HG02981 (cell line): ENCODE measurements at regions not wholly inside any gene's neighbourhood (a gene's known extent, or its start where the extent isn't known, plus 50 kb on each side); places are given as distances from the start of the nearest gene placed in this dataset.
"Not testable (repeated sequence)": the region's sequence is repeated elsewhere in the genome, so short reads cannot be mapped to it uniquely, and the experiment has no call there.

Experiments
- ATAC-seq: cut with Tn5 transposase; IDR thresholded peaks from one replicate; pipeline ENCODE4 v1.9.1; 2021; ENCODE audit warnings: mild to moderate bottlenecking, moderate library complexity; ENCODE audit not compliant: unreplicated experiment

DNA sequence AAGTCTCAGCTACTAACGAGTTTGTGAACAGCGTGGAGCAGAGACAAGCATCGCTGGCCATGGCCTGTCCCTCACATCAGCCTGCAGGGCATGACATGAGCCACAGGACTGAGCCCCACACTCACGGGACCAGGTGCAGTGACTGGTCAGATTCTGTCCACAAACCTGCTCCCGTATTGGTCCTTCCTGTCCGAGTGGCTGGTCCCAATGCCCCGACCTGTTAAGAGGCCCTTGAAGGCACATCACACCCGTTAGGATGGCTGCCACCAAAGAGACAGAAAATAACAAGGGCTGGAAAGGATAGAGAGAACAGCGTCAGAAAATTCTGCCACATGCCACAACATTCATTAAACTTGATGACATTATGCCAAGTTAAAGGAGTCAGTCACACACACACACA lies 403.2 kb upstream of the MYT1L start:
- ATAC-seq, result no peak

DNA sequence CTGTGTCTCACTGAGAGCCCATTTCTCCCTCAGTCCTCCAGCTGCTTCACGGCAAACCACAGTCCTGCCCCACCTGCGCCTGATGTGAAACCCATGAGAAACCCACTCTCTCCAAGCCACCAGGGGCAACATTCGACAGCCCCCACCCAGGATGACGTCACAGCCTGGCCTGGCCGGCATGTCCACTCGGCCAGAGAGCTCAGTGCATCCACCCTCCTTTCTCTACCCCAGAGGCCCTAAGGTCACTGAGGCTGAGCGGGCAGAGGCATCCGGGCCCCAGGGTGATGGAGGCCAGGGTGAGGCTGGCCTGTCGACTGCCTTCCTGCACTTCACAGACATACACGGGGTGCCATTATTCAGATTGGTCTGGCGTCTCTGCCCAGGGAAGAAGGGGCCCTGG lies 402.7 kb upstream of the MYT1L start:
- no peak for ATAC-seq

DNA sequence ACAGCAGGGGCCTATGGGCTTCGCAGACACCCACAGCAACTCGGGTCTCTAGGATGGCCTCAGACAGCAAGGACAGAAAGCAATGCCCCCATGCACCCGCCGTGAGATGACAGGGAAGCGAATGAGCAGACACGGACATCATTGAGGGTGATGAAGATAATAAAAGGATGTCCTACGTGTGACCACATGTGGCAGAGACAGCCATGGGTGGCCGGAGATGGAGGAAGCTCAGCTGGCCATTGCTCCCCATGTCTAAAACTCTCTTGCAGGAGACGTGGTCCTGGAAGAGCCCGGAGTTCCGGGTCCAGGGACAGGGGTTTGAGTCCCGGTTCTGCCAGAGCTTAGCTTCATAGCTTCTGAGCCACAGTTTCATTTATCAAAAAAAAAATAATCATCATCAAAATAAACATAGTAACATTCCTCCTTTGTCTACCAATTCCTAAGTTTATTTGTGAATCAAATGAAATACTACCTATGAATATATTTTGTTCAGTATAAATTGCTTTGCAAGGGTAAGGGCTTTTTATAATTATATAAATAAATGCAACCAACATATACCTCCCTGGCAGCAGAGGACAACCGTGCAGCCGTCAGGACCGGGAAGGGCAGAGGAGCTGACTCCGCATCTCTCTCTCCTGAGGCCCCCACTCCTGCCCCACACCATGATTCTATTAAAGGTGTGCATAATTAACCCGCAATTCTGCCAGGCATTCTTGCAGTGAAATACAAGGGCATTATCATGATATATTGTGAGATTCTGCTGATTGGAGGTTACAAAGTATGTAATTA lies 401.4 kb upstream of the MYT1L start:
- ATAC-seq, result no peak

DNA sequence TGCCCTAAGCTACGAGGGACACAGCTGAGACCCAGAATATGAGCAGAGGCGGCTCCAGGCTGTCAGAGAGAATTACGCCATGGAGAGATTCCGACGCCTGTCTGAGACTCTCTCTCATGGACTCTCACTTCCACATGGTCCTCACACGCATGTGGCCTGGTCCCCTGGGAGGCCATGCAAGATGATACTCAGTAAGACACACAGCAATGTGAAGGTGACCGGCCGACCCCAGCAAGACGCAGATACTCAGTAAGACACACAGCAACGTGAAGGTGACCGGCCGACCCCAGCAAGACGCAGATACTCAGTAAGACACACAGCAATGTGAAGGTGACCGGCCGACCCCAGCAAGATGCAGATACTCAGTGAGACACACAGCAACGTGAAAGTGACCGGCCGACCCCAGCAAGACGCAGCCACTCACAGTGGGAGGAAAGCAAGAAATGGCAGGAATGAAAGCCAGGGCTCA lies 400.8 kb upstream of the MYT1L start:
- ATAC-seq, result no peak

DNA sequence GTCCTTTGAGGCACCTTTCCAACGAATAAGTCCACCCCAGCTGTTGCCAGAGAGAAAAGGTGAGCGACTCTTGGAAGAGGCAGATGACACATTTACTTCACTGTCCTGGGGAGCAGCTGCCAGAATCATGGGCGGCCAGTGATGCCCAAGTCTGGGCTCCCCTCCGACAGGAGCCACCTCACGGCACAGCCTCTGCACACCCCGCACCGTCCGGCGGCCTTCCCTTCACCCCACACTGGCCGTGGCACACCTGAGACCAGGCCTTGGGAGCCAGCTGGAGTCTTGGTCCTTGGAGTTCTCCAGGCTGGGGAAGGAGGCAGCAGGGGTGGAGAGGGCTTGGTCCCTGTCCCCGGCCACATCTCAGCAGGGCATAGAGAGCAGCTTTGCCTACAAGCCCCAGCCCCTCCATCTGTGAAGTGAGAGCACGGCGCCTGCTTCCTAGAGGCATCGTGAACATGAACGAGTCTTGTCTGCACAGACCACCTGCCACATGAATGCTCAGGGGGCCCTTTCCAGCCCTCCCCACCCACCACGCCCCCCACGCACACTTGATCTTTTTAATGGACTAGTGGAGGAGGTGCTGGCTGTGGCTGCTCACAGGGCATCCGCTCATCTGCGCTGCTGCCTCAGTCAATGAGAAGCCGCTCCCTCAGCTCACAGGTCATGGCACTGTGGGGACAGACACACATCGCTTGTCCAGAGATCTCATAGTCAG lies 400.2 kb upstream of the MYT1L start:
- no peak for ATAC-seq

DNA sequence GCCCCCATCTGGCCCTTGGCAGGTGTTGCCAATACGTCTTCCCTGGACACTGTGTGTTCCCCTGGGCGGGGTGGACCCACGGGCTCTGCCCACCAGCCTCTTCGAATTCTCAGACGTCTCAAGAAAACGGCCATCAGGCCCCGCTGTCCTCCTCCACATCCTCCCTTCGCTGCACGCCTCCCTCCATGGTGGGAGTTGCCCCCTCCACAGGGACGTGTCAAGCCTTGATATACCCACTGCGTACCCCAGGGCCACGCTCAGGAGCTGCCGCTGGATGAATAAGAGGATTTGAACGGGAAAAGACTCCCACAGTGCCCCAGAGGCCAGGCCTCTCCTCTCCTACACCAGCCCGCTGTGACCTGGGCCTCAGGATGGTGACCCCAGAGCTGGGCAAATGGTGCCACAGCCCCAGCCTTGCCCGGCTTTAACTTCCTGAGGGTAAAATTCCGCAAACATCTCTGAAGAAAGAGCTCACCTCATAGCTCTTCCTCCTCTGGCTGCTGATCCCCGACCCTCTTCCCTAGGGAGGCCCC lies 399.3 kb upstream of the MYT1L start:
- no peak for ATAC-seq

DNA sequence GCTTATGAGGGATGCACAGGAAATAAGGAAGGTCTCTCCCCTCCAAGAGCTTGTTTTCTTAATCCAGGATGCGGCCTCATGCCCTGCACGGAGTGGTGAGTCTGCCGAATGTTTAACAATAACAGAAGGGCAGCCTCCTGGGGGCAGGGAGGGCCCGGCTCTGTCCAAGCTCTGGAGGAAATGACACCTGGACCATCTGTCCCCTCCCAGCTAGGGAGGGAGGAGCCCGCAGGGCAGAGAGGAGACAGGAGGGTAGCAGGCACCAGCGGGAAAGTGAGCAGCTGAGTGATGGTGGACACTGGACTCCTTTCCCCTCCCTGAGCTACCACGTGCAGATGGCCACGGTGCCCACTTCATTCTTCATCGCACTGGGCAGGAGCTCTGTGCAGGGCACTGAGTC lies 398.2 kb upstream of the MYT1L start:
- ATAC-seq, result no peak

DNA sequence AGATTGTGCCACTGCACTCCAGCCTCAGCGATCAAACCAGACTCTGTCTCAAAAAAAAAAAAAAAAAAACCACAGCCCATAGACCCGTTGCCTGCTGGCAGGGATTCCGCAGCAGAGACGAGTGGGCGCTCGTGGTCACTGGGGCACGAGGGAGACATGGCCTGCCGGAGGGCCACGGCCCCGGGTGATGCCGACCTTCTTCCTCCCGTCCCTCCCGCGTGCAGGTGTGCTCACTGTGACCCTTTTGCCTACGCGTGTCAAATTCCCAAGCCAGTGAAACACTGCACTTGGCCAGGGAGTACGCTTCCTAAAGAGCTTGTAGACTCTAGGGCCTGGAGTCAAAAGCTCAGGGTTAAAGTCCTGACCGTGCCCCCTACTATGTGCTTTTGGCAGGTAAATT lies 397.6 kb upstream of the MYT1L start:
- ATAC-seq, result no peak

DNA sequence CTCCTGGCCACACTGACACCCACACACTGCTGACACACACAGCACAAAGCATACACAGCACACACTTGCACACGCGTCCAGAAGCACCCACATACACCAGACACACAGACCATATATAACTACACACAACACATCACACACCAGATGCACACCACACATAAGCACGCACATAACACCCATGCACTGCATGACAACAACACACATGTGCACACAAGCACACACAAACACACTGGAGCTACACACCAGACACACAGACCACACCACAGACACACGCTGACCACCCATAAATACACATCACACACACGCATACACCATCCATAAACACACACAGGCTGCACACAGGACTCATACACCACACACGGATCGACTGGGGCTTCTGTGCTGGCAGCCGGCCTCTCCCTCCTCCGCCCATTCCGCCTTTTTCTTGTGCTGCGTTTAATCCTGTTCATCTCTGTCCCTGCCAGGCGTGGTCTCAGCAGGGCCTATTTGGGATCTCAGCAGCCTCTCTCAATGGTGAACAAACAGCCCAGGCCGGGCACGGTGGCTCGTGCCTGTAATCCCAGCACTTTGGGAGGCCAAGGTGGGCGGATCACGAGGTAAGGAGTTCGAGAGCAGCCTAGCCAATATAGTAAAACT lies 396.9 kb upstream of the MYT1L start:
- no peak for ATAC-seq

DNA sequence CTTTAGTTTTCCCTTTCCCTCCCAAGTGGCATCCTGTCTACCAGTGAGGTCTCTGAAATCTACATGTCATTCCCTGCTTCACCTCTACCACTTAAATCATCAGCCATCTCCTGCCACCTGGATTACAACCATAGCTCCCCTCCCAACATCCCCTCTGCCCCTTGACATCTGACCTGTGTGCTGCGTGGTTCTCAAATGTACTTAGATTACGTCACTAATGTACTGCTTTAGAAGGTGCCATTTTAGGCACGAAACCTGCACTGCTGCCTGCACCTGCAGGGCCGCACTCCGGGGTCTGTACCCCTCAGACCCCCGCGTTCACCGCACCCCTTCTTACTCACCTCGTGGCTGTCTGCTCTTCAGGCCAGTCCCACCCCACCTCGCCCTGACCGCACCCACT lies 395.1 kb upstream of the MYT1L start:
- no peak for ATAC-seq

DNA sequence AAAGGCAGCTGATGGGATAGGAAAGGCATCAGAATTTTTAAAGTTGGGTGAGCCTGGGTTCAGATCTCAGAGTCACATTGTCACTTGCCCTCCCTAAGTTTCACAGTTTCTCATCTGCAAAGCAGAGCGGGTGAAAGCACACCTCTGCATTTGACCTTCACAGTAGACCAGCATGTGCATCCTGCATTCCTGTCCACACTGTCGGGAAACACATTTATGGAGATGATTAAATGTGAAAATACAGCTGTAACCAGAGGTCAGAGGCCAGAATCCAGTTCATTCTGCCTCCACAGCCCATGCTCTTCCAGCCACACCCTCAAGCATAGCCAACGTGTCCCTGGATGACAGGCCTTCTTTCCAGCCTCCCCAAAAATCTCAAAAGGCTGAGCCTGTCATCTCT lies 392.0 kb upstream of the MYT1L start:
- ATAC-seq, result no peak

DNA sequence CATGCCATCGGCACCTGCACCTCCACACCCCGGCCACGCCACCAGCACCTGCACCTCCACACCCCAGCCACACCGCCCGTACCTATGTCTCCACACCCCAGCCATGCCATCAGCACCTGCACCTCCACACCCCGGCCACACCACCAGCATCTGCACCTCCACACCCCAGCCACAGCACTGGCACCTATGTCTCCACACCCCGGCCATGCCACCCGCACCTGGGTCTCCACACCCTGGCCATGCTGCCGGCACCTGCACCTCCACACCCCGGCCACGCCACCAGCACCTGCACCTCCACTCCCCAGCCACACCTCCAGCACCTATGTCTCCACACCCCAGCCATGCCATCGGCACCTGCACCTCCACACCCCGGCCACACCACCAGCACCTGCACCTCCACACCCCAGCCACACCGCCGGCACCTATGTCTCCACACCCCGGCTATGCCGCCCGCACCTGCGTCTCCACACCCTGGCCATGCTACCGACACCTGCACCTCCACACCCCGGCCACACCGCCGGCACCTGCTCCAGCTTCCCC lies 390.3 kb upstream of the MYT1L start:
- ATAC-seq, result no peak

DNA sequence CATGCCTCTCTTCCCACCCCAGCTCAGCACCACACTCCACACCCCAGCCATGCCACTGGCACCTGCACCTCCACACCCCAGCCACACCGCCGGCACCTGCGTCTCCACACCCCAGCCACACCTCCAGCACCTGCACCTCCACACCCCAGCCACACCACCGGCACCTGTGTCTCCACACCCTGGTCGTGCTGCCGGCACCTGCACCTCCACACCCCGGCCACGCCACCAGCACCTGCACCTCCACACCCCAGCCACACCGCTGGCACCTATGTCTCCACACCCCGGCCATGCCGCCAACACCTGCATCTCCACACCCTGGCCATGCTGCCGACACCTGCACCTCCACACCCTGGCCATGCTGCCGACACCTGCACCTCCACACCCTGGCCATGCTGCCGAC lies 389.7 kb upstream of the MYT1L start:
- ATAC-seq, result not testable (repeated sequence)

DNA sequence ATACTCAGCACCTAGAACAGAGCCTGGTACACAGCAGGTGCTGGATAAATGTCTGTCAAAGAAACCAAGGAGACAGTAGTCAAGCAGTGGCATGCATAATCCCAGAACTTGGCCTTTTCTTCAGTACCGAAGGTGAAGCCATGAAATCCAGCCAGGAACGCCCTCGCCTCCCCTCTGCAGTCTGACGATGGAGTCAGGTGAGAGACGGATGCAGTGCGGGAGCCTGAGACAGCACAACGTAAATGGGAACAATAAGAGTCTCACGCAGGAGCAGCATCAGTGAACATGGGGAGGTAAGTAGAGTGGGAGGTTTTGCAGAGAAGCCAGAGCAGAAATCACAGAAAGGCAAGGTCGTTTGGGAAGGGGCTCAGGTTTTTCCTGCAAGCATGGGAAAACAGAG lies 389.3 kb upstream of the MYT1L start:
- no peak for ATAC-seq

DNA sequence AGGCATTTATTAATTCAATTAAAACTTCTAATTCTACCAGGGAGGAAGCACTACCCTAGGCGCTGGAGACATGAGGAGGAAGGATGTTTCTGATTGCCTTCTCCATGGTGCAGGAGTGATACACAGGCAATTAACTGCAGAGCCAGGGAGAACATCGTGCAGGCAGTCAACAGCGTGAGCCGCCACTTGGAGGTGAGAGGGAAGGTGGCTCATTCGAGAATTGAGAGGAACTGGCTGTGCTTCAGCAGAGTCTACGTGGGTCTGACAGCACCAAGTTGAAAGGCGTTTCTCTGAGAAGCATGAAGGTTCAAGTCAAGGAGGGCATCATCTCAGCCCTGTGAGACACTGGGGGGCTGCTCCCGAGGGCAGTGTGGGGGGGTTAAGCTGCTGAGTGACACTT lies 388.7 kb upstream of the MYT1L start:
- ATAC-seq, result no peak

DNA sequence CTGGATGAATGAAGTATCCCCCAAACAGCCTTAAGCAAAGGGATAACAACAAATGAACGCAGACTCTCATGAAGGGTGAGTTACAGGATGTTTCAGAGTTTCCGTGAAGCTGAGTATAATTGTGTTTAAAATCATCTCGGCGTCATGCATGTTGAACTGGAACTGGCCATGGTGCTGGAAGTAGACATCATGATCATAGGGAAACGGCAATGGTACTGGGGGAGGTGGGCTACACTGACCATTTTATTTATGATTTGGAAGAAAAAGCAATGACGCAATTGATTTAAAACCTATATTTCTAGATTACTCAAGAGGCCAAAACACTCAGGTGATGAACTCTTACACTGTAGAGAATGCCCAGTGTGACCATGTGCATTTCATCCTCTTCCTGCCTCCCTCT lies 387.9 kb upstream of the MYT1L start:
- no peak for ATAC-seq

DNA sequence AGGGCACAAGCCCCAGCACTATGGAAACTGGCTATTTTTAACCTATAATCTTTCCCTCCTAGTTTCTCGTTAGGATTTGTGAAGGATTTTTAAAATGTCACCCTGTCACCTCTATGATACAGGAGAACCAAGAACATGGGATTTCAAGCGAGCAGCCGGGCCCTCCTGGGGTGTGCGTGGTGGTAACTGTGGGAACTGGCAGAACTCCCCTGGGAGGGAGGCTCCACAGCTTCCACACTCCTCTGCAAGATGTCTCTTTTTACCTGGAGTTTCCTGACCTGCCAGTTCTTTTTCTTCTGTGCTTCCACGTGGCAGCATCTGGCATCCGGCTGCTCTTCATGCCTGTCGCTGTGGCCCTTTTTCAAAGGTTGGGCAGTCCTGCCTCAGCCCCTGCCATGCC lies 386.3 kb upstream of the MYT1L start:
- ATAC-seq, result no peak

DNA sequence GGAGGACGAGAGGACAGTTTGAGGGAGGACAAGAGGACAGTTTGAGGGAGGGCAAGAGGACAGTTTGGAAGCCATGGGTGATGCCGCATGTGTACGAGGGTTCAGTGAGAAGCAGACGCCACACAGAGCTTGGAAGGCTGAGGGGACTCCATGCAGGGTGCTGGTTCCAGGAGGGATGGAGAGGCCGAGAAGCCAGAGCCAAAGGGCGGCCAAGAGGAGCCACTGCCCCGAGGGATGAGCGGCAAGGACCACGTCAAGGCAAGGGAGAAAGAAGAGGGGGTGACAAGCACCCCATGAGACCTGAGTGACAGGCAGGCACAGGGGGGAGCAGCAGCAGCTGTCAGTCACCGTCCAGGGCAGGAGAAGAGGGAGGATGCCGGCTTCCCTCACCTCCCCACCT lies 385.7 kb upstream of the MYT1L start:
- no peak for ATAC-seq

DNA sequence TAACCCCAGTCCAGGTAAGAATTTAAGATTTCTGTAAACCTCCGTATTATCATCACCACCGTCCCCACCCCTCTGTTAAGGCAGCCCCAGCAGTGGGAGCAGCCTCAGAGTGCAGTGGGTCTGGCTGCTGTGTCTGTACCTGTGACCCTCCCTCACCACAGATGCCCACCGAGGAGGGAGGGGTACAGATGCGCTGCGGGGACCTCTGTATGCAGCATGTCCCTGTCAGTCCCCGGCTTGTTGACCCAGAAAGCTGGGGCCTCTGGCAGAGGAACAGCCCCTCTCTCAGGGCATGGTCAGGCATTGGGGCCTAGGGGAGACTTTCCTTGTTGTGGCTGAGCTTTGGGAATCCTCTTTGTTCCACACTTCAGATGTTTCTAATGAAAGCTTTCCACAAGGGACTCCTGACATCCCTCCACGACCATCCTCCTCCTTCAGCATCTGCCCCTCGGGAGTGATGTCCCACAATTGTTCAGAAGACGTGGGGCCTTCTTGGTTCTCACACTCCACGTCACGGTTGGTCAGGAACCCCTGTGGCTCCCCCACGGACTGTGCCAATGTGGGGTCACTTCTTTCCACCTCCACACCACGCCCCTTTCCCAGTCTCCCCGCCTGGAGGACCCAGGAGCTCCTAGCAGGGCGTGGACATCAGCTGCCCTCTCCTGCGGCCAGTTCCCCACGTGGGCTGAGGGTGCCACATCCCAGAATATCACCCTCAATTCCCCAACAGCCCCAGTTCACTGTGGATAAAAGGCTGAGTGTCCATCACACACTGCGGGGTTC lies 384.2 kb upstream of the MYT1L start:
- ATAC-seq, result no peak

DNA sequence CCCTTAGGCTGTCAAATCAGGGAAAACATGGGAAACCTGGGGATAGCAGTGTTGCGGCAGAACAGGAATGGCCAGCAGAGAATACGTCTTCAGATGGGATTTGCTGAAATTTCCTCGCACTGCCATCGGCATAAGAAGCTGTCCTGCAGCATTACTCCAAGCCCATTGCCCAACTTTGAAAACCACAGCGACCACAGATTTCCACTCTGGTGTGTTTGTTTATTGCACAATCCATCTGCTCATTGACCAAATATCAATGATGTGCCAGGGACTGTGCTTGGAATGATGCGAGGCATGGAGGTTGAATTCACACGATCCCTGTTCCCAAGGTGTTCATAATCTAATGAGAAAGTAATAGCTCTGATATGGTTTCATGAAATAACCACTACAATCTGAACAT lies 383.3 kb upstream of the MYT1L start:
- no peak for ATAC-seq

DNA sequence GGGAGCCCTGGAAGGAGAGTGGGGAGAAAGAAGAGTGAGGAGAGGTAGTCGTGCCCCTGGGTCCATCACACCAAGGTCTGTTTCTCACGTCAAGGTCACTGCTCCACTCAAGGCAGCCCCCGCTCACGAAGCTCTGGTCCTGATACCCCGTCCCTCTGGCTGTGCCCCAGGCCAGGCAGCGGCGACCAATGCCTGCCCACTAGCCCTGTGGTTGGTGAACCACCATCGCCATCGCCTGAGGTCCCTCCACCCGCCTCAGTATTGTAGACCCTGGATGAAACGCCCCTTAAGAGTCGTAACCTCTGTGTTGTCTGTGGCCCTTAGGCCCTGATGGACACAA lies 378.3 kb upstream of the MYT1L start:
- ATAC-seq, result no peak
